Mucosa of rectum (tissue), 2 donors: ENCODE measurements at regions not wholly inside any gene's neighbourhood (a gene's known extent, or its start where the extent isn't known, plus 50 kb on each side); places are given as distances from the start of the nearest gene placed in this dataset.

Source experiments
- H3K27ac ChIP-seq, 2 donors: one replicate each; pipeline ENCODE4 v1.7.0; 2013; ENCODE audit warnings: inconsistent platforms in 2 of 2, low read depth in 2 of 2, low read length in 2 of 2
- H3K27me3 ChIP-seq, 2 donors: one replicate each; pipeline ENCODE4 v1.7.0; 2013; ENCODE audit warnings: low read length in 2 of 2; ENCODE audit not compliant: control insufficient read depth in 2 of 2, insufficient read depth in 2 of 2
- H3K36me3 ChIP-seq, 2 donors: one replicate each; pipeline ENCODE4 v1.7.0; 2013; ENCODE audit warnings: low read length in 2 of 2; ENCODE audit not compliant: control insufficient read depth in 2 of 2, insufficient read depth in 2 of 2
- H3K4me1 ChIP-seq, 2 donors: one replicate each; pipeline ENCODE4 v1.7.0; 2013; ENCODE audit warnings: low read length in 2 of 2, mild to moderate bottlenecking in 1 of 2; ENCODE audit not compliant: control insufficient read depth in 2 of 2, insufficient read depth in 2 of 2
- H3K4me3 ChIP-seq, 2 donors: one replicate each; pipeline ENCODE4 v1.7.0; 2013; ENCODE audit warnings: low read length in 2 of 2
- H3K9ac ChIP-seq, 2 donors: one replicate each; pipeline ENCODE4 v1.7.0; 2013; ENCODE audit warnings: low read length in 2 of 2, low read depth in 1 of 2, mild to moderate bottlenecking in 1 of 2
- H3K9me3 ChIP-seq, 2 donors: one replicate each; pipeline ENCODE4 v1.7.0; 2013; ENCODE audit warnings: low read length in 2 of 2; ENCODE audit not compliant: control insufficient read depth in 2 of 2
- donor health status: healthy.
- donor health status: Normal muscosa, but diverticular disease.

- Histone ChIP-seq H3K27me3 (no peaks in the 10 kb centered on the region), H3K4me1 (no peaks in the 10 kb centered on the region), H3K36me3 (no peaks in the 10 kb centered on the region), H3K9me3 (no peaks in the 10 kb centered on the region), H3K9ac (no peak overlapping the region), H3K4me3 (no peak overlapping the region), H3K27ac (no peak overlapping the region)
Measured at GRCh38 chr4:32460972-32461371, 1740.8 kb downstream of the PCDH7 start.

GRCh38 chr4:32462944-32463343 is 1742.8 kb downstream of the PCDH7 start:
- Histone ChIP-seq H3K9ac (no peak overlapping the region), H3K27ac (no peak overlapping the region), H3K36me3 (no peaks in the 10 kb centered on the region), H3K9me3 (no peaks in the 10 kb centered on the region), H3K27me3 (no peaks in the 10 kb centered on the region), H3K4me3 (no peak overlapping the region), H3K4me1 (no peaks in the 10 kb centered on the region)

DNA sequence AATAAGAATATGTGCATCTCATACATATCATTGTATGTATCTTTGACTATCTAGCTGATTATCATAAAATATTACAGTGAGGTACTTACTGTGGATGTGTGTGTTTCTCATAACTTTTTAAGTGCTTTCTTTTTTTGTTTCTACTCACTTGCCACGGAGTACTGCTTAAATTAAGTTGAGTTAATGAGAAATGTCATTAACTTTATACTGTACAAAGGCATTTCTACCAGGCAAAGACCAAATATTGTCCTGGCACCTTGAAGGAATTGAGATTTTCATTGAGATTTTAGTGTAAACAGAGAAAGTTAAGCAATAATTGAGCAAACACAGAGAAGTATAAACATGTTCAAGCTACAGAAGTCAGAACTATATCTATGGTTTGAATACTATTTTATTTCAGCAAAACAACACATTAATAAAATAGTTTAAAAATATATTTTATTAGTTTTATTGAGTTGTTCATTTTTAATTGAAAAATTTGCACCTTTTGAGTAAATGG is 1750.0 kb downstream of the PCDH7 start:
- Histone ChIP-seq H3K27ac (no peak overlapping the region), H3K9ac (no peak overlapping the region), H3K27me3 (no peaks in the 10 kb centered on the region), H3K9me3 (no peaks in the 10 kb centered on the region), H3K4me1 (no peaks in the 10 kb centered on the region), H3K36me3 (no peaks in the 10 kb centered on the region), H3K4me3 (no peak overlapping the region)

DNA sequence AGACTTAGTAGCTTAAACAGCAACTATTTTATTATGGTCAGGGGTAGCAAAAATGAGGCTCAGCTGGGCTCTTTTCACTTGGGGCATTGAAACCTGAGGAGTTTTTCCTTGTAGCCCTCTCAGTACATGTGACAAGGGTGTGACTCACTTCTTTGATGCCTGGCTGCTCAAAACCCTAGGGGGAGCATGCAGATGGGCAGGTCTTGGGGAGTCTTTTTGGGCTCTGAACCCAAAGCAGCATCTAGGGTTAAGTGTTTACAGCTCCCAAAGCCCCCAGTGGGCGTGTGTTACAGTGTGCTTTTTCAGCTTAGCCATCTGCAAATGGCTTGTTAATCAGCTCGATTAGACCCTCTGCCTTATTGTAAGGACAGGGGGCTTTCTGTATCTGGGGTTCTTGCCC is 1752.7 kb downstream of the PCDH7 start:
- Histone ChIP-seq H3K4me1 (no peaks in the 10 kb centered on the region), H3K9me3 (no peaks in the 10 kb centered on the region), H3K36me3 (no peaks in the 10 kb centered on the region), H3K9ac (no peak overlapping the region), H3K4me3 (no peak overlapping the region), H3K27ac (no peak overlapping the region), H3K27me3 (no peaks in the 10 kb centered on the region)

GRCh38 chr4:32475710-32476109 is 1755.5 kb downstream of the PCDH7 start:
- Histone ChIP-seq H3K4me3 (no peak overlapping the region), H3K9me3 (no peaks in the 10 kb centered on the region), H3K36me3 (no peaks in the 10 kb centered on the region), H3K27ac (no peak overlapping the region), H3K9ac (no peak overlapping the region), H3K4me1 (no peaks in the 10 kb centered on the region), H3K27me3 (no peaks in the 10 kb centered on the region)

- no peaks in the 10 kb centered on the region for H3K27me3 ChIP-seq
- H3K4me3 ChIP-seq: no peak overlapping the region
- H3K9me3 ChIP-seq: no peaks in the 10 kb centered on the region
- H3K27ac ChIP-seq: no peak overlapping the region
- no peak overlapping the region for H3K9ac ChIP-seq
- H3K4me1 ChIP-seq: no peaks in the 10 kb centered on the region
- no peaks in the 10 kb centered on the region for H3K36me3 ChIP-seq
Measured at GRCh38 chr4:32477518-32477917, 1757.3 kb downstream of the PCDH7 start.

- Histone ChIP-seq H3K36me3 (no peaks in the 10 kb centered on the region), H3K27me3 (no peaks in the 10 kb centered on the region), H3K9me3 (no peaks in the 10 kb centered on the region), H3K9ac (no peak overlapping the region), H3K27ac (no peak overlapping the region), H3K4me1 (no peaks in the 10 kb centered on the region), H3K4me3 (no peak overlapping the region)
Measured at GRCh38 chr4:32485956-32486355, 1765.8 kb downstream of the PCDH7 start.

GRCh38 chr4:32488690-32489089 is 1768.5 kb downstream of the PCDH7 start:
- no peaks in the 10 kb centered on the region for H3K4me1 ChIP-seq
- no peaks in the 10 kb centered on the region for H3K9me3 ChIP-seq
- no peak overlapping the region for H3K4me3 ChIP-seq
- H3K36me3 ChIP-seq: no peaks in the 10 kb centered on the region
- no peak overlapping the region for H3K9ac ChIP-seq
- H3K27ac ChIP-seq: no peak overlapping the region
- H3K27me3 ChIP-seq: no peaks in the 10 kb centered on the region

- Histone ChIP-seq H3K4me3 (no peak overlapping the region), H3K27ac (no peak overlapping the region), H3K9ac (no peak overlapping the region), H3K36me3 (no peaks in the 10 kb centered on the region), H3K27me3 (no peaks in the 10 kb centered on the region), H3K4me1 (no peaks in the 10 kb centered on the region), H3K9me3 (no peaks in the 10 kb centered on the region)
Measured at GRCh38 chr4:32499171-32499570, 1779.0 kb downstream of the PCDH7 start.

DNA sequence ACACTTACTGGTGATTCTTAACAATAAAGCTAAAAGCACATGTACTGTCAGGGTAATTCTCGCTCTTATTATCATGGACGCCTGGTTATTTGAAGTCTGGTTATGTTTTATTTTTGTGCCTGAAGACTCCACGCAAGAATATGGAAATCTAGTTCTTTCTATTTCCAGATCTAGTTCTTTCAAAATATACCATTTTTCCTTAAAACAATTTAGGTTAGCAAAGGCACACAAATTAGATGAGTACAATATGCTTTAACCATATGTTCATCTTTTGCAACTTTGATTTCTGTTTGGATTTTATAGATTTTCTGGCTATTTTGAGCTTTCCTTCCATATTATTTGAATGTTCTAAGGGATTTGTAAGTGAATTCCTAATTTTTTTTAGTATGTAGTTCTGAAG is 1783.1 kb downstream of the PCDH7 start:
- Histone ChIP-seq H3K4me3 (no peak overlapping the region), H3K36me3 (no peaks in the 10 kb centered on the region), H3K27ac (no peak overlapping the region), H3K4me1 (no peaks in the 10 kb centered on the region), H3K9me3 (no peaks in the 10 kb centered on the region), H3K27me3 (no peaks in the 10 kb centered on the region), H3K9ac (no peak overlapping the region)

DNA sequence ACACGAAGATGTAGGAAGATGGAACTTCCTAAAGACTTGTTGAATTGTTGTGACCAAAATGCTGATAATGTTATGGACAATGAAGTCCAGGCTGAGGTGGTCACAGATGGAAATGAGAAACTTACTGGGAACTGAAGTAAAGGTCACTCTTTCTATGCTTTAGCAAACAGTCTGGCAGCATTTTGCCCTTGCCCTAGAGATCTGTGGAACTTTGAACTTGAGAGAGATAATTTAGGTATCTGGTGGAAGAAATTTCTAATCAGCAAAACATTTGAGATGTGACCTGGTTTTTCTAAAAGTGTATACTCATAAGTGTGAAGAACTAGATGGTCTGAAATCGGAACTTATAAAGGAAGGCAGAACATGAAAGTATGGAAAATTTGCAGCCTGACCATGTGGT is 1785.9 kb downstream of the PCDH7 start:
- H3K27me3 ChIP-seq: no peaks in the 10 kb centered on the region
- no peak overlapping the region for H3K27ac ChIP-seq
- H3K9ac ChIP-seq: no peak overlapping the region
- no peaks in the 10 kb centered on the region for H3K9me3 ChIP-seq
- H3K4me1 ChIP-seq: no peaks in the 10 kb centered on the region
- no peak overlapping the region for H3K4me3 ChIP-seq
- H3K36me3 ChIP-seq: no peaks in the 10 kb centered on the region
